ENCODE measurements at regions not wholly inside any gene's neighbourhood (a gene's known extent, or its start where the extent isn't known, plus 50 kb on each side); places are given as distances from the start of the nearest gene placed in this dataset.
A peak's percentile ranks its signal among the peaks of the same experiment; 100 is the strongest.

DNA sequence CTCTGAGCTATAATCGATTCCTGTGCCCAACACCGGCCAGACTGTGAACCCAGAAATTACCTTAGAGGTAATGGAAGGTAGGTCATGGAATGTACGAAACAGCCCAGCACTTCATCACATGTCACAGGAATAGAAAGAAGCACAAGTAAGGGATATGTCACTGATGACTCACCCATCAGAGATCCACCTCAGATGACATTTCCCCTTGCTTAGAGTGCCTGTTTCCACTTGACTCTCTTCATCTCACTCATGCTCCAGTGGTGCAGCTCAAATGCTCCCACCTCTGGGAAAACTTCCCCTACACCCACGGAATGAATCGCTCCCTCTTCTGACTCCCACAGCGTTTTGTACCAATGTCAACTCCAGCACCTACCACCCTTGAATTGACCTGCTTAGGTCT is 381.6 kb upstream of the CNR1 start:
- H3K9me2 ChIP-seq (replicated peaks; ENCODE audit: insufficient read depth, low read length), result no peaks in the 10 kb centered on the region
- H4K20me1 ChIP-seq (ENCODE audit: low read depth, low read length), result no peaks in the 10 kb centered on the region
- no peaks in the 10 kb centered on the region for H3K27me3 ChIP-seq (ENCODE audit: low read length)
- H3K36me3 ChIP-seq (ENCODE audit: low read length), result no peaks in the 10 kb centered on the region; the same call in 1 of the 2 replicates
- TF ChIP-seq EZH2phosphoT487 (conservative IDR thresholded peaks at IDR 0.05; ENCODE audit: low read length), result no peak
- TF ChIP-seq, protein P1, sequence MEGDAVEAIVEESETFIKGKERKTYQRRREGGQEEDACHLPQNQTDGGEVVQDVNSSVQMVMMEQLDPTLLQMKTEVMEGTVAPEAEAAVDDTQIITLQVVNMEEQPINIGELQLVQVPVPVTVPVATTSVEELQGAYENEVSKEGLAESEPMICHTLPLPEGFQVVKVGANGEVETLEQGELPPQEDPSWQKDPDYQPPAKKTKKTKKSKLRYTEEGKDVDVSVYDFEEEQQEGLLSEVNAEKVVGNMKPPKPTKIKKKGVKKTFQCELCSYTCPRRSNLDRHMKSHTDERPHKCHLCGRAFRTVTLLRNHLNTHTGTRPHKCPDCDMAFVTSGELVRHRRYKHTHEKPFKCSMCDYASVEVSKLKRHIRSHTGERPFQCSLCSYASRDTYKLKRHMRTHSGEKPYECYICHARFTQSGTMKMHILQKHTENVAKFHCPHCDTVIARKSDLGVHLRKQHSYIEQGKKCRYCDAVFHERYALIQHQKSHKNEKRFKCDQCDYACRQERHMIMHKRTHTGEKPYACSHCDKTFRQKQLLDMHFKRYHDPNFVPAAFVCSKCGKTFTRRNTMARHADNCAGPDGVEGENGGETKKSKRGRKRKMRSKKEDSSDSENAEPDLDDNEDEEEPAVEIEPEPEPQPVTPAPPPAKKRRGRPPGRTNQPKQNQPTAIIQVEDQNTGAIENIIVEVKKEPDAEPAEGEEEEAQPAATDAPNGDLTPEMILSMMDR (IDR thresholded peaks at IDR 0.05; ENCODE audit: insufficient read depth, low read length, poor library complexity, severe bottlenecking), result no peak
- H3K9me3 ChIP-seq (ENCODE audit: insufficient read depth, low read length), result no peaks in the 10 kb centered on the region
- no peak overlapping the region for H3K4me2 ChIP-seq (ENCODE audit: low read depth, low read length, poor library complexity, severe bottlenecking)
- H3K9ac ChIP-seq (ENCODE audit: low read length), result no peak overlapping the region
- no peak overlapping the region for H3K4me3 ChIP-seq (ENCODE audit: insufficient read depth, low read length, poor library complexity, severe bottlenecking)
- no peak overlapping the region for H3K27ac ChIP-seq (ENCODE audit: low read depth, low read length)
- H3F3A ChIP-seq (ENCODE audit: insufficient read depth), result no peaks in the 10 kb centered on the region
- H2AFZ ChIP-seq (ENCODE audit: low read depth, low read length, severe bottlenecking), result no peak overlapping the region
- H3K79me2 ChIP-seq (ENCODE audit: insufficient read depth, low read length), result no peaks in the 10 kb centered on the region

DNA sequence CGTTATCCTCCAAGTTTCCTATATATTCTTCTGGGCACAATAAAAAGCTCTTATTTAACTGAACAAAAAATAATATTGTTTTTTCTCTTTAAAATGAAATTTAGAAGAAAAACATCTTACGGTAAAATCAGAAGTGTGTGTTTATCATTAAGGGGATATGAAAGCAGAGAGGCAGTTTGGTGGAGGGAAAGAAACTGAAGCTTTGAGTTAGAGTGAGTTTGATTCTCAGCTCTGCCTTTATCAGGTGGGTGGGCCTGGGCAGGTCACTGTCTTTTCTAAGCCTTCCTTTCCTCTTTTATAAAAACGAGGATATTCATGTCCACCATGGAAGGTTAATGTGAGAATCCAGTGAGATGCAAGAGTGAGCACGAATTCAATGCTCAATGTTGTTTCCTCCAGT is 379.8 kb upstream of the CNR1 start:
- H4K20me1 ChIP-seq (ENCODE audit: low read depth, low read length), result no peaks in the 10 kb centered on the region
- no peak overlapping the region for H3K4me3 ChIP-seq (ENCODE audit: insufficient read depth, low read length, poor library complexity, severe bottlenecking)
- H3K27me3 ChIP-seq (ENCODE audit: low read length), result no peaks in the 10 kb centered on the region
- H3K36me3 ChIP-seq (ENCODE audit: low read length), result no peaks in the 10 kb centered on the region; the same call in 1 of the 2 replicates
- no peaks in the 10 kb centered on the region for H3K79me2 ChIP-seq (ENCODE audit: insufficient read depth, low read length)
- H3K9me3 ChIP-seq (ENCODE audit: insufficient read depth, low read length), result no peaks in the 10 kb centered on the region
- peak overlapping the region; percentile 33 for H3K4me2 ChIP-seq (ENCODE audit: low read depth, low read length, poor library complexity, severe bottlenecking)
- no peaks in the 10 kb centered on the region for H3F3A ChIP-seq (ENCODE audit: insufficient read depth)
- TF ChIP-seq, protein P1 (IDR thresholded peaks at IDR 0.05; ENCODE audit: insufficient read depth, low read length, poor library complexity, severe bottlenecking), result no peak
- no peak for TF ChIP-seq EZH2phosphoT487 (conservative IDR thresholded peaks at IDR 0.05; ENCODE audit: low read length)
- H3K9ac ChIP-seq (ENCODE audit: low read length), result no peak overlapping the region
- no peak overlapping the region for H2AFZ ChIP-seq (ENCODE audit: low read depth, low read length, severe bottlenecking)
- no peaks in the 10 kb centered on the region for H3K9me2 ChIP-seq (replicated peaks; ENCODE audit: insufficient read depth, low read length)
- H3K27ac ChIP-seq (ENCODE audit: low read depth, low read length), result no peak overlapping the region

DNA sequence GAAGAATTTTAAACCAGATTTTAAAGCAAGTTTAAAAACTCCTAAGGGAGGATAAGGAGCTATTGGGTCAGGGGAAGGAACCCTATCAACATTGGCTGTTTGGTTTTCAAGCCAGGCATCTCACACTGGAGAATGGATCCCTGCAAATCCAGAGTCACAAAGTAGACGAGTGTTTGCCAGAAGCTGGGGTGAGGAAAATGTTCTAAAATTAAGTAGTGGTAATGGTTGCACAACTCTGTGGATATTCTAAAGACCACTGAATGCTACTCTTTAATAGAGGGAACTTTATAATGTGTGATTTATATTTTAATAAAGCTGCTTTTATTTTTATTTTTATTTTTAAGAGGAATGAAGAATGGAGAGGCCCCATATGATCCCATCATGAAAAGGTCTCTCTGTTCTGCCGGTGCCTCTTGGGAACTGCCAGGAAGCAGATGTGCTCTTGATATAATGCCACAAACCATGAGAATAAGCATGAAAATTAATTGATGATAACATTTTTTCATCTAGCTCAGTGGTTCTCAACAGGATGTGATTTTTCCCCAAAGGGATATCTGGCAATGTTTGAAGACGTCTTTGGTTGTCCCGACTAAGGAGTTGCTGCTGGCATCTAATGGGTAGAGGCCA is 379.0 kb upstream of the CNR1 start:
- Histone ChIP-seq H3K36me3 (ENCODE audit: low read length) (no peaks in the 10 kb centered on the region; the same call in 1 of the 2 replicates), H3K27me3 (ENCODE audit: low read length) (no peaks in the 10 kb centered on the region), H3K9me3 (ENCODE audit: insufficient read depth, low read length) (no peaks in the 10 kb centered on the region), H3F3A (ENCODE audit: insufficient read depth) (no peaks in the 10 kb centered on the region), H3K27ac (ENCODE audit: low read depth, low read length) (no peak overlapping the region), H3K9ac (ENCODE audit: low read length) (no peak overlapping the region), H2AFZ (ENCODE audit: low read depth, low read length, severe bottlenecking) (no peak overlapping the region), H3K79me2 (ENCODE audit: insufficient read depth, low read length) (no peaks in the 10 kb centered on the region), H3K9me2 (replicated peaks; ENCODE audit: insufficient read depth, low read length) (no peaks in the 10 kb centered on the region), H3K4me2 (ENCODE audit: low read depth, low read length, poor library complexity, severe bottlenecking) (no peak overlapping the region), H4K20me1 (ENCODE audit: low read depth, low read length) (no peaks in the 10 kb centered on the region), H3K4me3 (ENCODE audit: insufficient read depth, low read length, poor library complexity, severe bottlenecking) (no peak overlapping the region)
- TF ChIP-seq EZH2phosphoT487 (conservative IDR thresholded peaks at IDR 0.05; ENCODE audit: low read length), result no peak
- TF ChIP-seq, protein P1 (IDR thresholded peaks at IDR 0.05; ENCODE audit: insufficient read depth, low read length, poor library complexity, severe bottlenecking), result no peak
